ENCODE measurements at regions not wholly inside any gene's neighbourhood (a gene's known extent, or its start where the extent isn't known, plus 50 kb on each side); places are given as distances from the start of the nearest gene placed in this dataset.

- TF ChIP-seq CTCF (IDR thresholded peaks at IDR 0.05; ENCODE audit: insufficient read depth, low read depth, low read length, missing control alignments), result no peak
- no peak for DNase-seq (ENCODE audit: low read depth)
- H3K4me3 ChIP-seq (ENCODE audit: low read length), result no peak overlapping the region
These were observed 265.7 kb upstream of the C1orf174 start for GRCh38 chr1:4165686-4166300.

GRCh38 chr1:4166713-4167112 is 266.6 kb upstream of the C1orf174 start:
- H3K4me3 ChIP-seq (ENCODE audit: low read length), result no peak overlapping the region
- TF ChIP-seq CTCF (IDR thresholded peaks at IDR 0.05; ENCODE audit: insufficient read depth, low read depth, low read length, missing control alignments), result no peak
- DNase-seq (ENCODE audit: low read depth), result no peak

- no peak overlapping the region for H3K4me3 ChIP-seq (ENCODE audit: low read length)
- no peak for DNase-seq (ENCODE audit: low read depth)
- no peak for TF ChIP-seq CTCF (IDR thresholded peaks at IDR 0.05; ENCODE audit: insufficient read depth, low read depth, low read length, missing control alignments)
These were observed 269.9 kb upstream of the C1orf174 start for GRCh38 chr1:4169991-4170390.

- no peak for TF ChIP-seq CTCF (IDR thresholded peaks at IDR 0.05; ENCODE audit: insufficient read depth, low read depth, low read length, missing control alignments)
- no peak for DNase-seq (ENCODE audit: low read depth)
- no peak overlapping the region for H3K4me3 ChIP-seq (ENCODE audit: low read length)
These were observed 270.7 kb upstream of the C1orf174 start for GRCh38 chr1:4170548-4171340.

- DNase-seq (ENCODE audit: low read depth), result no peak
- H3K4me3 ChIP-seq (ENCODE audit: low read length), result no peak overlapping the region
- TF ChIP-seq CTCF (IDR thresholded peaks at IDR 0.05; ENCODE audit: insufficient read depth, low read depth, low read length, missing control alignments), result no peak
These were observed 271.7 kb upstream of the C1orf174 start for GRCh38 chr1:4171480-4172450.

- DNase-seq (ENCODE audit: low read depth), result no peak
These were observed 272.9 kb upstream of the C1orf174 start for GRCh38 chr1:4172644-4173599.

More at GRCh38 chr1:4172644-4173599, 272.9 kb upstream of the C1orf174 start:
- H3K4me3 ChIP-seq (ENCODE audit: low read length), result no peak overlapping the region
- TF ChIP-seq CTCF (IDR thresholded peaks at IDR 0.05; ENCODE audit: insufficient read depth, low read depth, low read length, missing control alignments), result no peak

Measured in epithelial cell of esophagus (primary cell).